ENCODE measurements at regions not wholly inside any gene's neighbourhood (a gene's known extent, or its start where the extent isn't known, plus 50 kb on each side); places are given as distances from the start of the nearest gene placed in this dataset.

GRCh38 chr10:126734967-126735366 lies 64.5 kb upstream of the C10orf90 start:
- ATAC-seq (no peak), DNase-seq (ENCODE audit: low read depth, low spot score) (no peak)
- Histone ChIP-seq H3K36me3 (ENCODE audit: control insufficient read depth, insufficient read depth, low read length) (no peaks in the 10 kb centered on the region), H3K4me1 (ENCODE audit: control insufficient read depth, insufficient read depth, low read length) (no peaks in the 10 kb centered on the region), H3K9me3 (ENCODE audit: control insufficient read depth, insufficient read depth, low read depth, low read length) (no peaks in the 10 kb centered on the region), H3K27ac (ENCODE audit: low read length) (no peak overlapping the region), H3K27me3 (ENCODE audit: control insufficient read depth, insufficient read depth, low read length) (peaks cover 37% of the 10 kb centered on the region), H3K4me3 (ENCODE audit: low read depth in 2 of 2, low read length in 2 of 2) (no peak overlapping the region)
- BruUV-seq (replicated peaks) = no TSS peak
- ChIA-PET CTCF (no interaction called here), POLR2A (interaction anchor here (0.6 kb wide), 2 partner anchors 675 to 1126 kb away, joined by 3 to 4 read pairs; no protein-coding TSS in a partner anchor)
- intact Hi-C loops (cut with micrococcal nuclease; ENCODE audit: unreplicated experiment) = no loop called here
- no peak for TF ChIP-seq POLR2AphosphoS5 (IDR thresholded peaks at IDR 0.05; ENCODE audit: low read depth, low read length)
- TF ChIP-seq CTCF (IDR thresholded peaks at IDR 0.05) = no peak
- TF ChIP-seq REST (IDR thresholded peaks at IDR 0.05; ENCODE audit: insufficient read depth in 1 of 2, low read depth in 2 of 2, low read length in 1 of 2) = no peak
- in situ Hi-C loops (cut with HindIII; ENCODE audit: low pct_unique_long_range_greater_than_20kb, low sequenced_read_pairs) = no loop called here

- BruUV-seq (replicated peaks) = no TSS peak
- intact Hi-C loops (cut with micrococcal nuclease; ENCODE audit: unreplicated experiment) = no loop called here
- no peaks in the 10 kb centered on the region for H3K36me3 ChIP-seq (ENCODE audit: control insufficient read depth, insufficient read depth, low read length)
- DNase-seq (ENCODE audit: low read depth, low spot score) (no peak), ATAC-seq (no peak)
- no peaks in the 10 kb centered on the region for H3K9me3 ChIP-seq (ENCODE audit: control insufficient read depth, insufficient read depth, low read depth, low read length)
- no peaks in the 10 kb centered on the region for H3K4me1 ChIP-seq (ENCODE audit: control insufficient read depth, insufficient read depth, low read length)
- H3K27ac ChIP-seq (ENCODE audit: low read length) = no peak overlapping the region
- POLR2A ChIA-PET = no interaction called here
- H3K27me3 ChIP-seq (ENCODE audit: control insufficient read depth, insufficient read depth, low read length) = peaks cover 41% of the 10 kb centered on the region
- TF ChIP-seq POLR2AphosphoS5 (IDR thresholded peaks at IDR 0.05; ENCODE audit: low read depth, low read length) (no peak), SIN3A (IDR thresholded peaks at IDR 0.05; ENCODE audit: borderline replicate concordance, insufficient read depth, low read depth, low read length) (no peak), CTCF (IDR thresholded peaks at IDR 0.05) (no peak), REST (IDR thresholded peaks at IDR 0.05; ENCODE audit: insufficient read depth in 1 of 2, low read depth in 2 of 2, low read length in 1 of 2) (no peak), TCF7L2 (IDR thresholded peaks at IDR 0.05; ENCODE audit: low read depth, low read length) (no peak)
- in situ Hi-C loops (cut with HindIII; ENCODE audit: low pct_unique_long_range_greater_than_20kb, low sequenced_read_pairs) = no loop called here
- CTCF ChIA-PET = no interaction called here
- no peak overlapping the region for H3K4me3 ChIP-seq (ENCODE audit: low read depth in 2 of 2, low read length in 2 of 2)
Observed at GRCh38 chr10:126736142-126736541, 65.6 kb upstream of the C10orf90 start.

All from Panc1 (cell line).